ENCODE measurements at regions not wholly inside any gene's neighbourhood (a gene's known extent, or its start where the extent isn't known, plus 50 kb on each side); places are given as distances from the start of the nearest gene placed in this dataset.

DNA sequence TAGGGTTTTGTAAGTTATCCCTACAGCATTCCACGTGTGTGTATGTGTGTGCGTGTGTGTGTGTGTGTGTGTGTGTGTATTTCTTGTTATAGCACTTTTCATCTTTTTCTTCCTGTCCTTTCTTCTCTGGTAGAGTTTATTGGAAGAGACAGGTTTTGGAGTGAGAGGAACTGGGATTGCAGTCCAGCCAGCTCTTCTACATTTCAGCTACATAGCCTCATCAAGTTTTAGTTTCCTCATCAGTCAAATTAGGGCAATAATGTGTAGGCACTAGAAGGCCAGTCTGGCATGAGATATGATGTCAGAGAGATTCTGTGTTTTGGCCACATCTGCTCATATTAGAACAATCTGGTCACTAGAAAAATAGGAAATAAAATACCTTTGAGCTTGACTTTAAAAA lies 1283.5 kb upstream of the TENM4 start:
- POLR2A ChIA-PET, result no interaction called here
- no peaks in the 10 kb centered on the region for H3K9me3 ChIP-seq (ENCODE audit: control insufficient read depth, insufficient read depth, low read depth, low read length)
- H3K27me3 ChIP-seq (ENCODE audit: control insufficient read depth, insufficient read depth, low read length), result no peaks in the 10 kb centered on the region
- no peak overlapping the region for H3K27ac ChIP-seq (ENCODE audit: low read length)
- intact Hi-C loops (cut with micrococcal nuclease; ENCODE audit: unreplicated experiment), result no loop called here
- DNase-seq (ENCODE audit: low read depth, low spot score) (no peak), ATAC-seq (no peak)
- TF ChIP-seq, protein P1, sequence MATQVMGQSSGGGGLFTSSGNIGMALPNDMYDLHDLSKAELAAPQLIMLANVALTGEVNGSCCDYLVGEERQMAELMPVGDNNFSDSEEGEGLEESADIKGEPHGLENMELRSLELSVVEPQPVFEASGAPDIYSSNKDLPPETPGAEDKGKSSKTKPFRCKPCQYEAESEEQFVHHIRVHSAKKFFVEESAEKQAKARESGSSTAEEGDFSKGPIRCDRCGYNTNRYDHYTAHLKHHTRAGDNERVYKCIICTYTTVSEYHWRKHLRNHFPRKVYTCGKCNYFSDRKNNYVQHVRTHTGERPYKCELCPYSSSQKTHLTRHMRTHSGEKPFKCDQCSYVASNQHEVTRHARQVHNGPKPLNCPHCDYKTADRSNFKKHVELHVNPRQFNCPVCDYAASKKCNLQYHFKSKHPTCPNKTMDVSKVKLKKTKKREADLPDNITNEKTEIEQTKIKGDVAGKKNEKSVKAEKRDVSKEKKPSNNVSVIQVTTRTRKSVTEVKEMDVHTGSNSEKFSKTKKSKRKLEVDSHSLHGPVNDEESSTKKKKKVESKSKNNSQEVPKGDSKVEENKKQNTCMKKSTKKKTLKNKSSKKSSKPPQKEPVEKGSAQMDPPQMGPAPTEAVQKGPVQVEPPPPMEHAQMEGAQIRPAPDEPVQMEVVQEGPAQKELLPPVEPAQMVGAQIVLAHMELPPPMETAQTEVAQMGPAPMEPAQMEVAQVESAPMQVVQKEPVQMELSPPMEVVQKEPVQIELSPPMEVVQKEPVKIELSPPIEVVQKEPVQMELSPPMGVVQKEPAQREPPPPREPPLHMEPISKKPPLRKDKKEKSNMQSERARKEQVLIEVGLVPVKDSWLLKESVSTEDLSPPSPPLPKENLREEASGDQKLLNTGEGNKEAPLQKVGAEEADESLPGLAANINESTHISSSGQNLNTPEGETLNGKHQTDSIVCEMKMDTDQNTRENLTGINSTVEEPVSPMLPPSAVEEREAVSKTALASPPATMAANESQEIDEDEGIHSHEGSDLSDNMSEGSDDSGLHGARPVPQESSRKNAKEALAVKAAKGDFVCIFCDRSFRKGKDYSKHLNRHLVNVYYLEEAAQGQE (IDR thresholded peaks at IDR 0.05; ENCODE audit: insufficient read depth in 1 of 2, low read depth in 2 of 2, low read length in 1 of 2), result no peak
- TF ChIP-seq SIN3A (IDR thresholded peaks at IDR 0.05; ENCODE audit: borderline replicate concordance, insufficient read depth, low read depth, low read length) (no peak), POLR2AphosphoS5 (IDR thresholded peaks at IDR 0.05; ENCODE audit: low read depth, low read length) (no peak), TCF7L2 (IDR thresholded peaks at IDR 0.05; ENCODE audit: low read depth, low read length) (no peak)
- TF ChIP-seq, protein P2, sequence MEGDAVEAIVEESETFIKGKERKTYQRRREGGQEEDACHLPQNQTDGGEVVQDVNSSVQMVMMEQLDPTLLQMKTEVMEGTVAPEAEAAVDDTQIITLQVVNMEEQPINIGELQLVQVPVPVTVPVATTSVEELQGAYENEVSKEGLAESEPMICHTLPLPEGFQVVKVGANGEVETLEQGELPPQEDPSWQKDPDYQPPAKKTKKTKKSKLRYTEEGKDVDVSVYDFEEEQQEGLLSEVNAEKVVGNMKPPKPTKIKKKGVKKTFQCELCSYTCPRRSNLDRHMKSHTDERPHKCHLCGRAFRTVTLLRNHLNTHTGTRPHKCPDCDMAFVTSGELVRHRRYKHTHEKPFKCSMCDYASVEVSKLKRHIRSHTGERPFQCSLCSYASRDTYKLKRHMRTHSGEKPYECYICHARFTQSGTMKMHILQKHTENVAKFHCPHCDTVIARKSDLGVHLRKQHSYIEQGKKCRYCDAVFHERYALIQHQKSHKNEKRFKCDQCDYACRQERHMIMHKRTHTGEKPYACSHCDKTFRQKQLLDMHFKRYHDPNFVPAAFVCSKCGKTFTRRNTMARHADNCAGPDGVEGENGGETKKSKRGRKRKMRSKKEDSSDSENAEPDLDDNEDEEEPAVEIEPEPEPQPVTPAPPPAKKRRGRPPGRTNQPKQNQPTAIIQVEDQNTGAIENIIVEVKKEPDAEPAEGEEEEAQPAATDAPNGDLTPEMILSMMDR (IDR thresholded peaks at IDR 0.05), result no peak
- in situ Hi-C loops (cut with HindIII; ENCODE audit: low pct_unique_long_range_greater_than_20kb, low sequenced_read_pairs), result no loop called here
- CTCF ChIA-PET, result no interaction called here
- H3K4me1 ChIP-seq (ENCODE audit: control insufficient read depth, insufficient read depth, low read length), result no peaks in the 10 kb centered on the region; the same call in 1 of the 2 replicates
- no peaks in the 10 kb centered on the region for H3K36me3 ChIP-seq (ENCODE audit: control insufficient read depth, insufficient read depth, low read length)
- BruUV-seq (replicated peaks), result no TSS peak
- no peak overlapping the region for H3K4me3 ChIP-seq (ENCODE audit: low read depth in 2 of 2, low read length in 2 of 2)

DNA sequence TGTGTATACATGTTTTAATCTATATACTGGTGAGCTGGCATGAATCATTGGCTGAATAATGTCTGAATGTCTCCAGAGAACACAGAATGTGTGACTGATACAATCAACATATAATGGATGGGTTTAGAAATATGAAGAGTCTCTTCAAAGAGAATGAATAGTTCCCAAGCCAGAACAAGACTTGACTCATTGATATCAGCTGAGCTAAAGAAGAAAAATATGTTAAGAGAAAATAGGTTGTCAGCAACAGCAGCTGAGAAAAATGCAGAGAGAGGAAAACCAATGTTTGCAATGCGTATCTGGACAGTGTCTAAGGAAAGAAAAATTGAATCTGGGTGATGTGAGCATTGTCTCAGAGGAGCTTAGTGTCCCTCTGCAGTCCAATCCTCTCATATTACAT lies 1281.8 kb upstream of the TENM4 start:
- H3K9me3 ChIP-seq (ENCODE audit: control insufficient read depth, insufficient read depth, low read depth, low read length), result no peaks in the 10 kb centered on the region
- in situ Hi-C loops (cut with HindIII; ENCODE audit: low pct_unique_long_range_greater_than_20kb, low sequenced_read_pairs) (no loop called here), intact Hi-C loops (cut with micrococcal nuclease; ENCODE audit: unreplicated experiment) (no loop called here)
- no peak for DNase-seq (ENCODE audit: low read depth, low spot score)
- H3K4me1 ChIP-seq (ENCODE audit: control insufficient read depth, insufficient read depth, low read length), result no peaks in the 10 kb centered on the region; the same call in 1 of the 2 replicates
- no peak overlapping the region for H3K27ac ChIP-seq (ENCODE audit: low read length)
- ChIA-PET POLR2A (no interaction called here), CTCF (no interaction called here)
- no TSS peak for BruUV-seq (replicated peaks)
- TF ChIP-seq POLR2AphosphoS5 (IDR thresholded peaks at IDR 0.05; ENCODE audit: low read depth, low read length) (no peak), TCF7L2 (IDR thresholded peaks at IDR 0.05; ENCODE audit: low read depth, low read length) (no peak)
- TF ChIP-seq, protein P1 (IDR thresholded peaks at IDR 0.05; ENCODE audit: insufficient read depth in 1 of 2, low read depth in 2 of 2, low read length in 1 of 2), result no peak
- TF ChIP-seq, protein P2 (IDR thresholded peaks at IDR 0.05), result no peak
- no peaks in the 10 kb centered on the region for H3K27me3 ChIP-seq (ENCODE audit: control insufficient read depth, insufficient read depth, low read length)
- no peaks in the 10 kb centered on the region for H3K36me3 ChIP-seq (ENCODE audit: control insufficient read depth, insufficient read depth, low read length)
- H3K4me3 ChIP-seq (ENCODE audit: low read depth in 2 of 2, low read length in 2 of 2), result no peak overlapping the region
- ATAC-seq, result no peak; the same call in 1 of the 2 replicates

All from Panc1 (cell line).